ENCODE measurements at regions not wholly inside any gene's neighbourhood (a gene's known extent, or its start where the extent isn't known, plus 50 kb on each side); places are given as distances from the start of the nearest gene placed in this dataset.
"Not testable (repeated sequence)": the region's sequence is repeated elsewhere in the genome, so short reads cannot be mapped to it uniquely, and the experiment has no call there.

GRCh38 chr1:105087506-105087905 is 1337.8 kb downstream of the AMY1C start:
- in situ Hi-C loops (cut with HindIII; ENCODE audit: low pct_ligation_motif_present, low pct_unique_long_range_greater_than_20kb, low sequenced_read_pairs): no loop called here
- no peak for DNase-seq

- in situ Hi-C loops (cut with HindIII; ENCODE audit: low pct_ligation_motif_present, low pct_unique_long_range_greater_than_20kb, low sequenced_read_pairs): no loop called here
- DNase-seq: no peak
Observed at GRCh38 chr1:105088166-105088565, 1338.5 kb downstream of the AMY1C start.

GRCh38 chr1:105093893-105094292 is 1344.2 kb downstream of the AMY1C start:
- in situ Hi-C loops (cut with HindIII; ENCODE audit: low pct_ligation_motif_present, low pct_unique_long_range_greater_than_20kb, low sequenced_read_pairs); DNase-seq: not testable (repeated sequence)

- no peak for DNase-seq
- in situ Hi-C loops (cut with HindIII; ENCODE audit: low pct_ligation_motif_present, low pct_unique_long_range_greater_than_20kb, low sequenced_read_pairs): no loop called here
Observed at GRCh38 chr1:105100102-105100501, 1350.4 kb downstream of the AMY1C start.

GRCh38 chr1:105101261-105101660 is 1351.6 kb downstream of the AMY1C start:
- in situ Hi-C loops (cut with HindIII; ENCODE audit: low pct_ligation_motif_present, low pct_unique_long_range_greater_than_20kb, low sequenced_read_pairs): no loop called here
- DNase-seq: no peak

- DNase-seq: no peak
- in situ Hi-C loops (cut with HindIII; ENCODE audit: low pct_ligation_motif_present, low pct_unique_long_range_greater_than_20kb, low sequenced_read_pairs): no loop called here
Observed at GRCh38 chr1:105102371-105102770, 1352.7 kb downstream of the AMY1C start.

GRCh38 chr1:105122041-105122440 is 1372.3 kb downstream of the AMY1C start:
- in situ Hi-C loops (cut with HindIII; ENCODE audit: low pct_ligation_motif_present, low pct_unique_long_range_greater_than_20kb, low sequenced_read_pairs): no loop called here
- no peak for DNase-seq

GRCh38 chr1:105137543-105138457 is 1388.1 kb downstream of the AMY1C start:
- DNase-seq: peak; percentile 22
- in situ Hi-C loops (cut with HindIII; ENCODE audit: low pct_ligation_motif_present, low pct_unique_long_range_greater_than_20kb, low sequenced_read_pairs): no loop called here

- in situ Hi-C loops (cut with HindIII; ENCODE audit: low pct_ligation_motif_present, low pct_unique_long_range_greater_than_20kb, low sequenced_read_pairs): no loop called here
- no peak for DNase-seq
Observed at GRCh38 chr1:105138458-105138893, 1388.8 kb downstream of the AMY1C start.

GRCh38 chr1:105172788-105173187 is 1423.1 kb downstream of the AMY1C start:
- in situ Hi-C loops (cut with HindIII; ENCODE audit: low pct_ligation_motif_present, low pct_unique_long_range_greater_than_20kb, low sequenced_read_pairs): no loop called here
- no peak for DNase-seq

GRCh38 chr1:105180789-105181188 is 1431.1 kb downstream of the AMY1C start:
- in situ Hi-C loops (cut with HindIII; ENCODE audit: low pct_ligation_motif_present, low pct_unique_long_range_greater_than_20kb, low sequenced_read_pairs): no loop called here
- no peak for DNase-seq

- DNase-seq: no peak
- in situ Hi-C loops (cut with HindIII; ENCODE audit: low pct_ligation_motif_present, low pct_unique_long_range_greater_than_20kb, low sequenced_read_pairs): no loop called here
Observed at GRCh38 chr1:105204836-105205371, 1455.2 kb downstream of the AMY1C start.

GRCh38 chr1:105208581-105208980 is 1458.9 kb downstream of the AMY1C start:
- in situ Hi-C loops (cut with HindIII; ENCODE audit: low pct_ligation_motif_present, low pct_unique_long_range_greater_than_20kb, low sequenced_read_pairs): no loop called here
- DNase-seq: no peak

- in situ Hi-C loops (cut with HindIII; ENCODE audit: low pct_ligation_motif_present, low pct_unique_long_range_greater_than_20kb, low sequenced_read_pairs): no loop called here
- no peak for DNase-seq
Observed at GRCh38 chr1:105210747-105211146, 1461.0 kb downstream of the AMY1C start.

GRCh38 chr1:105231378-105231777 is 1481.7 kb downstream of the AMY1C start:
- in situ Hi-C loops (cut with HindIII; ENCODE audit: low pct_ligation_motif_present, low pct_unique_long_range_greater_than_20kb, low sequenced_read_pairs): no loop called here
- DNase-seq: no peak

- in situ Hi-C loops (cut with HindIII; ENCODE audit: low pct_ligation_motif_present, low pct_unique_long_range_greater_than_20kb, low sequenced_read_pairs): no loop called here
- no peak for DNase-seq
Observed at GRCh38 chr1:105243411-105243810, 1493.7 kb downstream of the AMY1C start.

- DNase-seq: no peak
Observed at GRCh38 chr1:105243969-105244368, 1494.3 kb downstream of the AMY1C start.

GRCh38 chr1:105254906-105255305 is 1505.2 kb downstream of the AMY1C start:
- DNase-seq: no peak
- in situ Hi-C loops (cut with HindIII; ENCODE audit: low pct_ligation_motif_present, low pct_unique_long_range_greater_than_20kb, low sequenced_read_pairs): no loop called here

More at GRCh38 chr1:105243969-105244368, 1494.3 kb downstream of the AMY1C start:
- in situ Hi-C loops (cut with HindIII; ENCODE audit: low pct_ligation_motif_present, low pct_unique_long_range_greater_than_20kb, low sequenced_read_pairs): no loop called here

- in situ Hi-C loops (cut with HindIII; ENCODE audit: low pct_ligation_motif_present, low pct_unique_long_range_greater_than_20kb, low sequenced_read_pairs): no loop called here
- DNase-seq: no peak
Observed at GRCh38 chr1:105260001-105260400, 1510.3 kb downstream of the AMY1C start.

- in situ Hi-C loops (cut with HindIII; ENCODE audit: low pct_ligation_motif_present, low pct_unique_long_range_greater_than_20kb, low sequenced_read_pairs): no loop called here
- no peak for DNase-seq
Observed at GRCh38 chr1:105270966-105271365, 1521.3 kb downstream of the AMY1C start.

Data from ACHN (cell line).